ENCODE measurements at regions not wholly inside any gene's neighbourhood (a gene's known extent, or its start where the extent isn't known, plus 50 kb on each side); places are given as distances from the start of the nearest gene placed in this dataset.

GRCh38 chr2:207352978-207353671 lies 176.6 kb upstream of the CREB1 start:
- H3K27me3 Mint-ChIP-seq (ENCODE audit: unreplicated experiment) = no peaks in the 10 kb centered on the region
- CTCF ChIA-PET = no interaction called here
- intact Hi-C loops (cut with micrococcal nuclease; ENCODE audit: unreplicated experiment) = no loop called here
- H3K4me1 Mint-ChIP-seq (ENCODE audit: low read depth, unreplicated experiment) = no peaks in the 10 kb centered on the region
- H3K4me3 Mint-ChIP-seq (ENCODE audit: low read depth, unreplicated experiment) = no peak overlapping the region
- BruUV-seq (replicated peaks) = no TSS peak
- no peaks in the 10 kb centered on the region for H3K9me3 Mint-ChIP-seq (ENCODE audit: low read depth, unreplicated experiment)
- no peaks in the 10 kb centered on the region for H3K36me3 Mint-ChIP-seq (ENCODE audit: insufficient read depth, unreplicated experiment)
- no peak overlapping the region for H3K27ac Mint-ChIP-seq (ENCODE audit: unreplicated experiment)
- TF ChIP-seq, protein P1, sequence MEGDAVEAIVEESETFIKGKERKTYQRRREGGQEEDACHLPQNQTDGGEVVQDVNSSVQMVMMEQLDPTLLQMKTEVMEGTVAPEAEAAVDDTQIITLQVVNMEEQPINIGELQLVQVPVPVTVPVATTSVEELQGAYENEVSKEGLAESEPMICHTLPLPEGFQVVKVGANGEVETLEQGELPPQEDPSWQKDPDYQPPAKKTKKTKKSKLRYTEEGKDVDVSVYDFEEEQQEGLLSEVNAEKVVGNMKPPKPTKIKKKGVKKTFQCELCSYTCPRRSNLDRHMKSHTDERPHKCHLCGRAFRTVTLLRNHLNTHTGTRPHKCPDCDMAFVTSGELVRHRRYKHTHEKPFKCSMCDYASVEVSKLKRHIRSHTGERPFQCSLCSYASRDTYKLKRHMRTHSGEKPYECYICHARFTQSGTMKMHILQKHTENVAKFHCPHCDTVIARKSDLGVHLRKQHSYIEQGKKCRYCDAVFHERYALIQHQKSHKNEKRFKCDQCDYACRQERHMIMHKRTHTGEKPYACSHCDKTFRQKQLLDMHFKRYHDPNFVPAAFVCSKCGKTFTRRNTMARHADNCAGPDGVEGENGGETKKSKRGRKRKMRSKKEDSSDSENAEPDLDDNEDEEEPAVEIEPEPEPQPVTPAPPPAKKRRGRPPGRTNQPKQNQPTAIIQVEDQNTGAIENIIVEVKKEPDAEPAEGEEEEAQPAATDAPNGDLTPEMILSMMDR (IDR thresholded peaks at IDR 0.05; ENCODE audit: unreplicated experiment) = no peak
- DNase-seq = no peak

DNA sequence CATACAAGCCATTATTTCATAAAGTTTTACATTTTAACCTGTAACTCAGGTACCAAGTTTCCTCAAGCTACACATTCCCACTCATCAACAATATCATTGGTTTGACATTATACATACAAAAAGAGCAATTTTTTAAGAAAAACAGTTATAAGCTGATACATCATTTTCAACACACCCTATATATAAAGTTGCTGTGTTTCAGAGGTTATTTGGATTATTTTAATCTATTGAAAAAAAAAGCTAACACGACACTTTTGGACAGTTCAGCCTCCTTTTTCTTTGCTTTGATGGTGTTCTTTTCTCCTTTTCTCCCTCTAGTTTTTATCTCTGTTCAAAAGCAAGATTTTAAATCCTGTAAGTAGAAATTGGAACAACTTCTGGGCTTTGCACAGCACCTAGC lies 175.9 kb upstream of the CREB1 start:
- Mint-ChIP-seq H3K36me3 (ENCODE audit: insufficient read depth, unreplicated experiment) (no peaks in the 10 kb centered on the region), H3K4me1 (ENCODE audit: low read depth, unreplicated experiment) (no peaks in the 10 kb centered on the region), H3K4me3 (ENCODE audit: low read depth, unreplicated experiment) (no peak overlapping the region), H3K27ac (ENCODE audit: unreplicated experiment) (no peak overlapping the region), H3K27me3 (ENCODE audit: unreplicated experiment) (no peaks in the 10 kb centered on the region), H3K9me3 (ENCODE audit: low read depth, unreplicated experiment) (no peaks in the 10 kb centered on the region)
- TF ChIP-seq, protein P1 (IDR thresholded peaks at IDR 0.05; ENCODE audit: unreplicated experiment) = no peak
- CTCF ChIA-PET = no interaction called here
- BruUV-seq (replicated peaks) = no TSS peak
- intact Hi-C loops (cut with micrococcal nuclease; ENCODE audit: unreplicated experiment) = no loop called here
- DNase-seq = no peak

GRCh38 chr2:207354462-207354861 lies 175.3 kb upstream of the CREB1 start:
- no peak overlapping the region for H3K27ac Mint-ChIP-seq (ENCODE audit: unreplicated experiment)
- no peaks in the 10 kb centered on the region for H3K4me1 Mint-ChIP-seq (ENCODE audit: low read depth, unreplicated experiment)
- H3K27me3 Mint-ChIP-seq (ENCODE audit: unreplicated experiment) = no peaks in the 10 kb centered on the region
- H3K9me3 Mint-ChIP-seq (ENCODE audit: low read depth, unreplicated experiment) = no peaks in the 10 kb centered on the region
- H3K36me3 Mint-ChIP-seq (ENCODE audit: insufficient read depth, unreplicated experiment) = no peaks in the 10 kb centered on the region
- no peak for DNase-seq
- intact Hi-C loops (cut with micrococcal nuclease; ENCODE audit: unreplicated experiment) = no loop called here
- TF ChIP-seq, protein P1 (IDR thresholded peaks at IDR 0.05; ENCODE audit: unreplicated experiment) = no peak
- CTCF ChIA-PET = no interaction called here
- no TSS peak for BruUV-seq (replicated peaks)
- H3K4me3 Mint-ChIP-seq (ENCODE audit: low read depth, unreplicated experiment) = no peak overlapping the region

- CTCF ChIA-PET = no interaction called here
- Mint-ChIP-seq H3K4me3 (ENCODE audit: low read depth, unreplicated experiment) (no peak overlapping the region), H3K27ac (ENCODE audit: unreplicated experiment) (no peak overlapping the region), H3K4me1 (ENCODE audit: low read depth, unreplicated experiment) (no peaks in the 10 kb centered on the region), H3K36me3 (ENCODE audit: insufficient read depth, unreplicated experiment) (no peaks in the 10 kb centered on the region), H3K9me3 (ENCODE audit: low read depth, unreplicated experiment) (no peaks in the 10 kb centered on the region), H3K27me3 (ENCODE audit: unreplicated experiment) (no peaks in the 10 kb centered on the region)
- BruUV-seq (replicated peaks) = no TSS peak
- no peak for DNase-seq
- TF ChIP-seq, protein P1 (IDR thresholded peaks at IDR 0.05; ENCODE audit: unreplicated experiment) = no peak
- intact Hi-C loops (cut with micrococcal nuclease; ENCODE audit: unreplicated experiment) = no loop called here
Measured at GRCh38 chr2:207356567-207356966, 173.2 kb upstream of the CREB1 start.
